ENCODE measurements at regions not wholly inside any gene's neighbourhood (a gene's known extent, or its start where the extent isn't known, plus 50 kb on each side); places are given as distances from the start of the nearest gene placed in this dataset.
"Not testable (repeated sequence)": the region's sequence is repeated elsewhere in the genome, so short reads cannot be mapped to it uniquely, and the experiment has no call there.

DNA sequence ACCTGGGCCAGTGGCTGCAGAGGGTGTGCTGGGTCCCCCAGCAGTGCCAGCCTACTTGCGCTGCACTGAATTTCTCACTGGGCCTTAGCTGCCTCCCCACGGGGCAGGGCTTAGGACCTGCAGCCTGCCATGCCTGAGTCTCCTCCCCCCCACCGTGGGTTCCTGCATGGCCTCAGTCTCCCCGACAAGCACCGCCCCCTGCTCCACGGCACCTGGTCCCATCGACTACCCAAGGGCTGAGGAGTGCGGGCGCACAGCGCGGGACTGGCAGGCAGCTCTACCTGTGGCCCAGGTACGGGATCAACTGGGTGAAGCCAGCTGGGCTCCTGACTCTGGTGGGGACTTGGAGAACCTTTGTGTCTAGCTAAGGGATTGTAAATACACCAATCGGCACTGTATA is 1143.6 kb downstream of the OTOL1 start:
- not testable (repeated sequence) for DNase-seq (ENCODE audit: low read depth)

DNA sequence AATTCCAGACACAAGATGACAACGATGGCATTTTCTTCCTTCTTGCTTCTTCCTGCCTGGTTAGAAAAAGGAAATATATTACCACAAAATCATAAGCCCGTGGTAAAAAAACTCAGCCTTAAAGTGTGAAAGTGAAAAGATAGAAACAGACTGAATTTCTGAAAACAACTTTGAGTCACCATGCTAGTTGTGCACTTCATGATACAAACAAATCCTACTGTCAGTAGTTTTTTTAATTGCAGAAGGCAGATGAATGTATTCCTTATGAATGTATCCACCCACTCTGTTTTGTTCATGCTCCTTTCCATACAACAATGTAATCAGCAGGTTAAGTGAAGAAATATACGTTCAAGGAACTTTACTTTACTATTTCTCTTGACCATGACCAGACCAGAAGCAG is 1144.7 kb downstream of the OTOL1 start:
- no peak for DNase-seq (ENCODE audit: low read depth)

DNA sequence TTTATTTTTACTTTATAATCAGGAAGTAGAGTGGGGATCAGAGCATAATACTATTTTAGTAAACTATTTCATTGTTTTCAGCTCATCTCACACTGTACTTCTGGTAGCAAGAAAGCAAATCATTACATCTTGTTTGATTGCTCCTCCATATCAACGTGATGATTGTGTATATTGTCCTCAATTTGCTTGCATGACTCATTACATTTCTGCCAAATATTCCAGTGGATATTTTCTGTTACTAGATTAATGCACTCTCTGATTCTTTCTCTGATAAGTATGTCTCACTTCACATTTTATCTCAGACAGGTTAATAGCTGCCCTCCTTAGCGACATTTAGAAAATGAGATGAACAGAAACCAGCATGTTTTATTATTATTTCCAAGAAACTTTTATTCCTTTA is 1145.3 kb downstream of the OTOL1 start:
- DNase-seq (ENCODE audit: low read depth) = no peak

DNA sequence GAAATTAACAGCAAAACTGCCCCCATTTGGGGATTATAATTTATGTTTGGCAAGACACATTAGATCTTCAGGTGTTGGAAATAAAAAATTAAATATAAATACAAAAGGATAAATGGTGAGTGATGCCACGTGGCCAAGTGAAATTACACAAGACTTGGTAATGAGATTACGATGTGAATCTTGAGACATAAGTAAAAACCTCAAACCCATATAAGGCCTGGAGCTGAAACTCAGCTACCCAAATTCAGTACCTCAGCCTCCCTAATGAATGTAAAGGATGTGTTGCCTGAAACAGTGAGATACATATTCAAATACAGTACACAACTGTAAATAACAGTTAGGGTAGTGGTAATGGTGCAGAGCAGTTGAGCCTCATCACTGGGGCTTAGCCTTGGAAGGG is 1146.6 kb downstream of the OTOL1 start:
- no peak for DNase-seq (ENCODE audit: low read depth)

DNA sequence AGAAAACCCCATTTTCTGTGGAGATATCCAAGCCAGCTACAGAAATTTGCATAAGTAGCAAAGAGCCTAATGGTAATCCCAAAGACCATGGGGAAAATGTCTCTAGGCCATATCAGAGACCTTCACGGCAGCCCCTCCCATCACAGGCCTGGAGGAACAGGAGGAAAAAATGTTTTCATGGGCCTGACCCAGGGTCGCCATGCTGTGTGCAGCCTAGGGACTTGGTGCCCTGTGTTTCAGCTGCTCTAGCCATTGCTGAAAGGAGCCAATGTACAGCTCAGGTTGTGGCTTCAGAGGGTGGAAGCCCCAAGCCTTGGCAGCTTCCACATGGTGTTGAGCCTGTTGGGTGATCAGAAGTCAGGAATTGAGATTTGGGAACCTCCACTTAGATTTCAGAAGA is 1150.7 kb downstream of the OTOL1 start:
- no peak for DNase-seq (ENCODE audit: low read depth)

DNA sequence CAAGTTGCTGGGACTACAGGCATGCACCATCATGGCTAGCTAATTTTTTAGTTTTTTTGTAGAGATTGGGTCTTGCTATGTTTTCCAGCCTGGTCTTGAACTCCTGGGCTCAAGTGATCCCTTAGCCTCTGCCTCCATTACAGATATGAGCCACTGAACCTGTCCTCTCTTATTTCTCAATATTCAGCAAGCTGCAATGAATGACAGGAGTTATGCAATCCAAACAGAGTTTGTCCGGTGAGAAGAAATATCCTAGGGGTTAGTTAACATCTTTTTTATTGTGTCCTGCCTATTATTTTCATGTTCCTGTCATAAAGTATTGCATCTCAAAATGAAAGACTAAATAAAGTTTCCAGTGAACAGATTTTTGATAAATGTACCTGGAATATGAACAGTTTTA is 1161.4 kb downstream of the OTOL1 start:
- no peak for DNase-seq (ENCODE audit: low read depth)

DNA sequence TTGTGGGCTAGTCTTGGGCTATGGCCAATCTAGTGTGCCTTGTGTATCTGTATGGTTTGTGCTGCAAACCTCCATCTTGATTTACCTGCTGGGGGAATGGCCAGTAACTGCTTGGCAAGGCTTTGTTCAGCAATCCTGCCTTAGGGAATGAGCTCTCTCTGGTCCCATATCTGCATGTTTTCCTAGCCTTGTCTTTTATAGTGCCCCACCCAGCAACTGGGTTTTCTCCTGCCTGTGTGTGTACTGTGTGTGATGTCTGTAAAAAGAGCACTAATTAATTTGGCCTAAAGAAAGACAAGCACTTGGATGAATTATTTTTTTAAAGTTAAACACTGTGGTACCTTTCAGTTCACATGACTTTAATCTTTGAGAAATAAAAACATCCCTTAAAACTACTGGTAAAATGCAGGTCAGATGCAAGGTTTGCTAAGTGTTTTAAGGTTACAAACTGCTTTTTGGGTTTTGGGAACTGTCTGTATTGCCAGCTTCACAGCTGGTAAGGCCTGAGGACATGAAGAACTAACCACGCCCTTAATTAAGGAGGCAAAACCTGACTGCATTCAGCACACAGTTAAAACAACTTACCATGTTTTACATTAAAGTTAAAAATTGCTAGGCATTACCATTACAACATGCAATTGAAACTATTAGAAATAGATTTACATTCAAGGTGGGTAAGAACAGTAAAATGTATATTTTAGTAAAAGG is 1169.2 kb downstream of the OTOL1 start:
- DNase-seq (ENCODE audit: low read depth) = no peak

DNA sequence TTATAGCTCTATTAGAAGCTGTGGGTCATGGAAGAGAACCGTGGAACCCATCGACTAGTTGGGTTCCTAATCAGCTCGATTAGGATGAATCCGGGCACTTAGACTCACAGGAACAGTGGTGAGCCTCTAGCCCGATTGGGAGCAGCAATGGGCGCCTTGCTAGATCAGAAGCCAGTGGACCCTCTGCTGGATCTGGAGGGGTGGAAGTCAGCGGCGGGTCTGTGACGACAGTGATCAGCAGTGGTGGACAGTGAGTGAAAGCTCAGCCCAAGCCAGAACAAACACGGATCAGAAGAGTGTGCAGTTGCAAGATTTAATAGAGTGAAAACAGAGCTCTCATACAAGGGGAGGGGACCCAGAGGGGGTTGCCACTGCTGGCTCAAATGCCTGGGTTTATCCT is 1170.2 kb downstream of the OTOL1 start:
- DNase-seq (ENCODE audit: low read depth) = no peak

DNA sequence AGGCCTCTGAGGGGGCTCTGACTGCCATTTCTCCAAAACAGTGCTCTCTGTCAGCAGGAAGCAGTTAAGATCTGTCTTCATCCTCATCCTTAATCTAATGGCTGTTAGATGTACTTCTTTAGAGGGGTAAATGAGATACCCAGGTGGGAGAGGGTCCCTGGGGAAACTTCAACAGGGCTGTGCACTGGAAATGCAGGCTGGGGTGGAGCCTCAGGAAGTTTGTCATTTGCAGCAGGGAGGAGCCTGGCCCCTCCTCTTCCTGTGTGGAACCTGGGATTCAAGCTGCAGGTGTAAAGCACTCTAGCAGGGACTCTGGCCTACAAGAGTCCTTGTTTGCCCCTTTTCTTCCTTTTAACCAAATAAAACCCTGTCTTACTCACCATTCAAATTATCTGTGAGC is 1173.6 kb downstream of the OTOL1 start:
- DNase-seq (ENCODE audit: low read depth) = no peak

DNA sequence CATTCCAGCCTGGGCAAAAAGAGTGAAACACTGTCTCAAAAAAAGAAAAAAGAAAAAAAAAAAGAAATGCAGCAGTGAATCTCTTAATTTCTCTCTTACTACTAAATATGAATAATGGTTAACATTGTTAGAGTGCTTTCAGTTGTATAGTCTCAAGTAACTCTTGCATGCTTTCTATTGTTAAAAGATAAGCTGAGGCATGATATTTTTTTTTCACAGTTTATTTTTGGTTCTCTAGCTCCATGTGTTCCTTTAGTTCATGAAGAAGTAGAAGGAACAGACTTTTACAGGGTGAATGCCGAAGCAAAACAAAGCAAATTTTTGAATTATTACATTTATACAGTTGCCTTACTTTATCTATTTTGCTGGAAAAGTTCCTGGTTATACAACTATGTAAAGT is 1180.9 kb downstream of the OTOL1 start:
- DNase-seq (ENCODE audit: low read depth) = no peak

DNA sequence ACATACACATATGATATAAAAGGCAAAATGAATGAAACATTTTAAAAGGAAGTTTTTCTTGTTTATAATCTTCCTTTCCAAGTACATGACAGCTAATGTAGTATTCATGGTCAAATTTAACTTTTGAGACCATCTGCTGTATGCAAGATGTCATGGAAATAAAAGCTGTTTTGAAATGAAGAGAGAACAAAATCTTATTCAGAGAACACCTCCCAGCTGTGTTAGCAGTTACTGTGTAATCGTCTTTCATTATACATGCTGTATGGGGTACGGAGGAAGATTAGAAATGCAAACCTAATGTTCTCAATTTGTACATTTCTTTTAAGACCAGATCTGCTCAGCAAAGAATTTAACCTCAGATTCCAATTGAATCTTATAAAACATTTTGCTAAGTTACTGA is 1182.3 kb downstream of the OTOL1 start:
- DNase-seq (ENCODE audit: low read depth) = no peak

DNA sequence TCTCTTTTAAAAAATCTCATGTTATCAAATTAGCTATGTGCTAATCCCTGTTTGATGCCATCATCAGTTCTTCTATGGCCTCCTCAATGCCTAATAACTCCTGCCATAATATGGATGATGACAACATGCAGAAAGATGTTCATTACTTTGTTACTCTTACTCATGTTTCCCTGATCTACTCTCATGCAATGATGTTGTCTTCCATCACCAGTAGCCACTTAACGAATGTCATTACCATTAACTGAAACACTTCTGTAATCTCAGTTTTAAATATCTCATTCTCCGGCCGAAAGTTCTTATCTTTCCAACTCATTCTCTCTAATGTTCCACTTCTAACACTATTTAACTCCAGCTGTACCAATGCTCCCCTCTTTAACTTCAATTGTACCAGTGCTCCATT is 1187.7 kb downstream of the OTOL1 start:
- no peak for DNase-seq (ENCODE audit: low read depth)

DNA sequence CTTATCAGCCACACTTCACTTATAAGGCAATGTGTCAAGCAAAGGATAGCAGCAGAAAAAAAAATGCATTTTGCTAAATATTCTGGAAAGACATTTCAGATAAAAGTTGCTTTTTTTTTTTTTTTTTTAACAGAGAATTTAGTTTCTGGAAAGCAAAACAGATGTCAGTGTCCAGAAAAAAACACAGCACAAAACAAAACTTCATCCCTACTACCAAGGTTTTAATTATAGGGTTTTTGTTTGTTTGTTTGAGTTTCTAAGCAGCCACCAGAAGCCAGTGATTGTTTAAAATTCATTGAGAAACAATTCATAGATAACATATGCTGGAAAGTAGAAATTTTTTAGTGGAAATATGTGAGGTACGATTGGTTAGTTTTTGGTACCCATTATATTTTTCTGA is 1202.7 kb downstream of the OTOL1 start:
- DNase-seq (ENCODE audit: low read depth) = no peak

DNA sequence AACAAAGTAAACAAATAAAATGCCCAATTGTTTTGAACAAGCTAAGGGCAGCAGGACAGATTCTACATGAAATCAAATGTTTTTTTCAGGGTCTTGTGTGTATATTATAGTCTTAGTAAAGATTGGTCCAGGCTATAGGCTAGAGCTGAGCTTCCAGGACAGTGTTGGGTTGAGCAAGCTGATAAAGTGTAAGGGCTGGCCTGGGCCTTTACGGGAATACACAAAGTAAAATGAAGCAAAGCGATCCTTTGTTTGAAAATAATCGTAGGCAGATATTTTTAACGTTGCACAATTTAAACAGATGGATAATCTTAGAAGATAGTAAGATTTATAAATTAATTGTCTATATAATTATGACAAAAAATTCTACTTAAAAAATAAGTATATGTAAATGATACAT is 1204.6 kb downstream of the OTOL1 start:
- DNase-seq (ENCODE audit: low read depth) = no peak

DNA sequence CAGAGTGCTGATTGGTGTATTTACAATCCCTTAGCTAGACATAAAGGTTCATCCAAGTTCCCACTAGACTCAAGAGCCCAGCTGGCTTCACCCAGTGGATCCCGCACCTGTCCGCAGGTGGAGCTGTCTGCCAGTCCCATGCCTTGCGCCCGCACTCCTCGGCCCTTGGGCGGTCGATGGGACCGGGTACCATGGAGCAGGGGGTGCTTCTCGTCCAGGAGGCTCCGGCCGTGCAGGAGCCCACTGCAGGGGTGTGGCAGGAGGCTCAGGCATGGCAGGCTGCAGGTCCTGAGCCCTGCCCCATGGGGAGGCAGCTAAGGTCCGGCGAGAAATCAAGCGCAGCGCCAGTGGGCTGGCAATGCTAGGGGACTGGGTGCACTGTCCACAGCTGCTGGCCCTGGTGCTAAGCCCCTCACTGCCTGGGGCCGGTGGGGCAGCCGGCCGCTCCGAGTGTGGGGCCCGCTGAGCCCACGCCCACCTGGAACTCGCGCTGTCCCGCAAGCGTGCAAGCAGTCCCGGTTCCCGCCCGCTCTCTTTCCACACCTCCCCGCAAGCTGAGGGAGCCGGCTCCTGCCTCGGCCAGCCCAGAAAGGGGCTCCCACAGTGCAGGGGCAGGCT is 1206.3 kb downstream of the OTOL1 start:
- no peak for DNase-seq (ENCODE audit: low read depth)

DNA sequence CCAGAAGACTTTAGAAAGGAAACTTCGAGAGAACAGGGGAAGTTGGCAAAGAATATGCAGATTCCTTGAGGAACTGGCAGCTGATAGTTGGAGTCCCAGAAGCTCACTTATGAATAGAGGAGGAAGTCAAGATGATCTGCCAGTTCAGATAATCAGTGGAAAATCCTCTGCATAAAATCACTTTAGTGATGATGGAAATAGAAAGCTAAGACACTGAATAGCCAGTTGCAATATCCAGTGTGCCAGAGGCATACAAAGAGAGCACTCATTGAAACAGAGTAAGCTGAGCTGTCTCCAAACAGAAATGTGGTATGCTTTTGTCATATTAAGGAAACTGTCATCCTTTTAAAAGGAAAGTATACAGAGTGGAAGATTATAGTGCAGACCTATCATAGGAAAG is 1207.6 kb downstream of the OTOL1 start:
- no peak for DNase-seq (ENCODE audit: low read depth)

DNA sequence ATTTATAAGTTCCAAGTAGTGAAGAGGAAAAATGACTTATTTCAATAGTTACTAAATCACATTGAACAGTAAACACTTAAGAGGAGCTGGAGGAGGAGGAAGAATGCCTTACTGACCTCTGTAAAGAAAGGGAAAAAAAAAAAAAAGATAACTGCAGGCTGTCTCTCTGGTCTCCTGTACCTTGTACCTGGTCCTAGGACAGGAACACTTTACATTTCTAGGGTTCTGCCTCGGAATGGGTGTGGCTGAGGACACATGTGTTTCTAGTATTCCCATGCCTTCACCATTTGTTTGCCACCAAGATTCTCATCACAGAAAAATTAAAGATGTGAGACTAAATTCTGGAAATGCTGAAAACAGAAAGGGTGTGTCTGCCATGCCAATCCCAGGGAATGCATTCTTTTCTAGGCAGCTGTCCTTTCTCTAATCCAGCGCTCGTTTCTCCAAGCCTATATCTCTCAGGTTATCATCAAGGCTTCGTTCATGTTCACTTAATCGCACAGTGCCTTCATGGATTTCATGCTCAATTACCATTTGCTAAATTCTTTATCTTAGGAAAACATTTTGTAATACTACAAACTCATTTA is 1208.3 kb downstream of the OTOL1 start:
- no peak for DNase-seq (ENCODE audit: low read depth)

DNA sequence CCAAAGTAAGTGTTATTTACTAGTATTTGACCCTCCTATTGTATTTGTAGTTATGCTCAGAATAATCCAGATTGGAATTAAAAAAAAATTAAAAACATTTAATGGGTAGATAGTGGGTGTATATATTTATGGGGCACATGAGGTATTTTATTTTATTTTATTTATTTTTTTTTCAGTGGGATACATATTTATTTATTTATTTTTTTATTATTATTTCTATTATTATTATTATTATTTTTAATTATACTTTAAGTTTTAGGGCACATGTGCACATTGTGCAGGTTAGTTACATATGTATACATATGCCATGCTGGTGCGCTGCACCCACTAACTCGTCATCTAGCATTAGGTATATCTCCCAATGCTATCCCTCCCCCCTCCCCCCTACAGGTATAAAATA is 1211.8 kb downstream of the OTOL1 start:
- DNase-seq (ENCODE audit: low read depth) = not testable (repeated sequence)

DNA sequence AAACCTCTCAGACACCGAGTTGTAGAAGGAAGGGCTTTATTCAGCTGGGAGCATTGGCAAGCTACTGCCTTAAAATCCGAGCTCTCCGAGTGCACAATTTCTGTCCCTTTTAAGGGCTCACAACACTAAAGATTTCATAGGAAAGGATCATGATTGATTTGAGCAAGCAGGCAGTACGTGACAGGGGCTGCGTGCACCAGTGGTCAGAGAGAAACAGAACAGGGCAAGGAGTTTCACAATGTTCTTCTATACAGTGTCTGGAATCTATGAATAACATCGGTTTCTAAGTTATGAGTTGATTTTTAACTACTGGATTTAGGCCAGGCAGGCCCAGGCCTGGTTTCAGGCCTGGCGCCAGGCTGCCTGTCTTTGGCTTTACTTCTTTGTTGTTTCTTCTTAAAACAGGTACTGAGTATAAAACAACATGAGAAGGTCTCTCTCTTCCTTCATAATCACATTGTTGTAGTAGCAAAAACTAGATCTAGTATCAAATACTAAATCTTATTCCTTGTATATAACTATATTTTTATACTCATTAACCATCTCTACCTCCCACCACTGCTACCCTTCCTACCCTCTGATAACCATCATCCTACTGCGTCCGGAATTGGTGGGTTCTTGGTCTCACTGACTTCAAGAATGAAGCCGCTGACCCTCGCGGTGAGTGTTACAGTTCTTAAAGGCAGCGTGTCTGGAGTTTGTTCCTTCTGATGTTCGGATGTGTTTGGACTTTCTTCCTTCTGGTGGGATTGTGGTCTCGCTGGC is 1212.5 kb downstream of the OTOL1 start:
- DNase-seq (ENCODE audit: low read depth) = not testable (repeated sequence)

DNA sequence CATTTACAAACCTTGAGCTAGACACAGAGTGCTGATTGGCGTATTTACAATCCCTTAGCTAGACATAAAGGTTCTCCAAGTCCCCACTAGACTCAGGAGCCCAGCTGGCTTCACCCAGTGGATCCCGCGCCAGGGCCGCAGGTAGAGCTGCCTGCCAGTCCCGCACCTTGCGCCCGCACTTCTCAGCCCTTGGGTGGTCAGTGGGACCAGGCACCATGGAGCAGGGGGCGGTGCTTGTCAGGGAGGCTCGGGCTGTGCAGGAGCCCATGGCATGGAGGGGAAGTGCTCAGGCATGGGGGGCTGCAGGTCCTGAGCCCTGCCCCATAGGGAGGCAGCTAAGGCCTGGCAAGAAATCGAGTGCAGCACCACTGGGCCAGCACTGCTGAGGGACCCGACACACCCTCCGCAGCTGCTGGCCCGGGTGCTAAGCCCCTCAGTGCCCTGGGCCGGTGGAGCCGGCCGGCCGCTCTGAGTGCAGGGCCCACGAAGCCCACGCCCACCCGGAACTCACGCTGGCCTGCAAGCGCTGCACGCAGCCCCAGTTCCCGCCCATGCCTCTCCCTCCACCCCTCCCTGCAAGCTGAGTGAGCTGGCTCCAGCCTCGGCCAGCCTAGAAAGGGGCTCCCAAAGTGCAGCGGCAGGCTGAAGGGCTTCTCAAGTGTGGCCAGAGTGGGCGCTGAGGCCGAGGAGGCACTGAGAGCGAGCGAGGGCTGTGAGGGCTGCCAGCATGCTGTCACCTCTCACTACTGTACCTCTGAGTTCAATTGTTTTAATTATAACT is 1213.9 kb downstream of the OTOL1 start:
- DNase-seq (ENCODE audit: low read depth) = no peak

DNA sequence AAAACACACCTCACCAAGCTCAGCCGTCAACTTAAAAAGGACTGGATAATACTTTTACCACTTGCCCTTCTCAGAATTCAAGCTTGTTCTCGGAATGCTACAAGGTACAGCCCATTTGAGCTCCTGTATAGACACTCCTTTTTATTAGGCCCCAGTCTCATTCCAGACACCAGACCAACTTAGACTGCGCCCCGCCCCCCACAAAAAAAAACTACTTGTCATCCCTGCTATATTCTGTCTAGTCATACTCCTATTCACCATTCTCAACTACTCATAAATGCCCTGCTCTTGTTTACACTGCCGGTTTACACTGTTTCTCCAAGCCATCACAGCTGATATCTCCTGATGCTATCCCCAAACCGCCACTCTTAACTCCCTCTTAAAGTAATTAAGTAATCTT is 1220.5 kb downstream of the OTOL1 start:
- DNase-seq (ENCODE audit: low read depth) = not testable (repeated sequence)

DNA sequence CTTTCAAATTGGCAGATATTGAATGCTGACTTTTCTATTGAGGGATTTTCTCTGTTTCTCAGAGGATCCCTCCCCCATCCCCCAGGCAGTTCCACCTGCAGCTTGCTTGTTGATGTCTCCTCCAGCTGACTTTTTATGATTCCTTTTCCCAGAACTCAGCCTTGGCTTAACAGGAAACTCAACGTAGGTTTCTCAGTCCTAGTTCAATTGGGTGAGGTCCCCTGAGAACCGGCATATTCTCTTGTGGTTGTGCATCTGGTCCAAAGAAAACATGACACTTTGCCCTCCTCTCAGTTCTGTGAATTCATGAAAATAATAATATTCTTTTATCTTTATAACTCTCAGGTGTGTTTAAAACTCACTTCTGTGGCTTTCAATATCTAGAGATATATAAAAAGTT is 1222.1 kb downstream of the OTOL1 start:
- no peak for DNase-seq (ENCODE audit: low read depth)

All from HS-27A (cell line).